Liver (tissue), 8 donors: ENCODE measurements at regions not wholly inside any gene's neighbourhood (a gene's known extent, or its start where the extent isn't known, plus 50 kb on each side); places are given as distances from the start of the nearest gene placed in this dataset.

Source experiments
- DNase-seq: peaks from one replicate; pipeline ENCODE4 v3.0.0-alpha.2; 2017; ENCODE audit warnings: low spot score
- H3K27ac ChIP-seq, 2 donors: one replicate each; pipeline ENCODE4 v1.7.0; 2013; ENCODE audit warnings: inconsistent platforms in 2 of 2, low read length in 2 of 2, control low read depth in 1 of 2, low read depth in 1 of 2, mild to moderate bottlenecking in 1 of 2
- H3K27me3 ChIP-seq, 4 donors: one replicate each; pipeline versions ENCODE4 v1.6.1 to v1.7.0; 2013; ENCODE audit warnings: low read length in 3 of 4, inconsistent platforms in 1 of 4, mild to moderate bottlenecking in 1 of 4, moderate library complexity in 1 of 4; ENCODE audit not compliant: control insufficient read depth in 4 of 4, insufficient read depth in 4 of 4
- H3K36me3 ChIP-seq, 4 donors: one replicate each; pipeline versions ENCODE4 v1.6.1 to v1.7.0; 2013; ENCODE audit warnings: low read length in 3 of 4, mild to moderate bottlenecking in 3 of 4, low read depth in 1 of 4, moderate library complexity in 1 of 4; ENCODE audit not compliant: control insufficient read depth in 4 of 4, insufficient read depth in 3 of 4
- H3K4me1 ChIP-seq, 4 donors: one replicate each; pipeline versions ENCODE4 v1.6.1 to v1.7.0; 2013; ENCODE audit warnings: low read length in 3 of 4, mild to moderate bottlenecking in 3 of 4, moderate library complexity in 1 of 4; ENCODE audit not compliant: control insufficient read depth in 4 of 4, insufficient read depth in 4 of 4
- H3K4me3 ChIP-seq, 3 donors: one replicate each; pipeline versions ENCODE4 v1.6.1 to v1.7.0; 2013; ENCODE audit warnings: low read length in 3 of 3, control low read depth in 1 of 3, low read depth in 1 of 3, mild to moderate bottlenecking in 1 of 3
- H3K9ac ChIP-seq, 2 donors: one replicate each; pipeline ENCODE4 v1.7.0; 2013; ENCODE audit warnings: low read length in 2 of 2, mild to moderate bottlenecking in 2 of 2, moderate library complexity in 2 of 2, control low read depth in 1 of 2, low read depth in 1 of 2
- H3K9me3 ChIP-seq, 4 donors: one replicate each; pipeline versions ENCODE4 v1.6.1 to v1.7.0; 2013; ENCODE audit warnings: low read length in 3 of 4; ENCODE audit not compliant: control insufficient read depth in 4 of 4
- CTCF ChIP-seq: fragments of 150-350 bp; IDR thresholded peaks from 2 replicates; pipeline ENCODE4 v1.5.1; 2017; ENCODE audit warnings: improper control_type of control experiment, low read depth, low read length; ENCODE audit not compliant: missing input control
- FOXA1 ChIP-seq: IDR thresholded peaks from 2 replicates; pipeline ENCODE4 v1.6.1; 2016; ENCODE audit warnings: antibody characterized with exemption
- FOXA2 ChIP-seq: IDR thresholded peaks from 2 replicates; pipeline ENCODE4 v1.6.1; 2016; ENCODE audit warnings: antibody characterized with exemption
- GABPA ChIP-seq, 2 donors: IDR thresholded peaks in 1 of 2; conservative IDR thresholded peaks in 1 of 2; 2 replicates each; pipeline ENCODE4 v1.6.1; 2016; ENCODE audit warnings: antibody characterized with exemption in 2 of 2, mild to moderate bottlenecking in 1 of 2, moderate library complexity in 1 of 2
- HNF4A ChIP-seq, 2 donors: conservative IDR thresholded peaks; 2 replicates each; pipeline ENCODE4 v1.6.1; 2016; ENCODE audit warnings: antibody characterized with exemption in 2 of 2, mild to moderate bottlenecking in 2 of 2
- JUND ChIP-seq, 2 donors: IDR thresholded peaks; 2 replicates each; pipeline ENCODE4 v1.6.1; 2016; ENCODE audit warnings: antibody characterized with exemption in 2 of 2
- MAX ChIP-seq: IDR thresholded peaks from 2 replicates; pipeline ENCODE4 v1.6.1; 2016; ENCODE audit warnings: antibody characterized with exemption
- RAD21 ChIP-seq, 2 donors: IDR thresholded peaks; 2 replicates each; pipeline ENCODE4 v1.6.1; 2016; ENCODE audit warnings: antibody characterized with exemption in 2 of 2, mild to moderate bottlenecking in 2 of 2
- REST ChIP-seq: IDR thresholded peaks from 2 replicates; pipeline ENCODE4 v1.6.1; 2016; ENCODE audit warnings: antibody characterized with exemption, mild to moderate bottlenecking
- RXRA ChIP-seq, 2 donors: IDR thresholded peaks; 2 replicates each; pipeline ENCODE4 v1.6.1; 2017 to 2018; ENCODE audit warnings: antibody characterized with exemption in 2 of 2, mild to moderate bottlenecking in 1 of 2
- SP1 ChIP-seq: IDR thresholded peaks from 2 replicates; pipeline ENCODE4 v1.6.1; 2018; ENCODE audit warnings: antibody characterized with exemption, mild to moderate bottlenecking
- TAF1 ChIP-seq: conservative IDR thresholded peaks from 2 replicates; pipeline ENCODE4 v1.6.1; 2016; ENCODE audit warnings: antibody characterized with exemption, mild to moderate bottlenecking
- YY1 ChIP-seq: IDR thresholded peaks from 2 replicates; pipeline ENCODE4 v1.6.1; 2016; ENCODE audit warnings: antibody characterized with exemption, mild to moderate bottlenecking
- ZBTB33 ChIP-seq: IDR thresholded peaks from 2 replicates; pipeline ENCODE4 v1.6.1; 2016; ENCODE audit warnings: antibody characterized with exemption
- WGBS: extraction: QIAGEN DNeasy Blood & Tissue Kit; methylation state at CpG from one replicate; pipeline ENCODE4 v1.1.7; 2013; 5-methylcytosine and 5-hydroxymethylcytosine counted together
- donor health status: healthy.
- donor health status: healthy.
- donor health status: healthy.
- donor health status: healthy.
- donor health status: healthy.

GRCh38 chr6:98583506-98583905 is 250.9 kb upstream of the POU3F2 start:
- WGBS = 87% methylated on average over 1 of the region's 1 CpG
- no peak overlapping the region for H3K9ac ChIP-seq
- H3K27me3 ChIP-seq = peaks cover 0 to 3% (median 0%) of the 10 kb centered on the region in 4 donors
- no peak overlapping the region for H3K27ac ChIP-seq
- H3K36me3 ChIP-seq = no peaks in the 10 kb centered on the region
- no peaks in the 10 kb centered on the region for H3K4me1 ChIP-seq
- DNase-seq = no peak
- TF ChIP-seq ZBTB33 (no peak), YY1 (no peak), SP1 (no peak), MAX (no peak), TAF1 (no peak), CTCF (no peak), JUND (IDR thresholded peaks at IDR 0.05) (no peak)
- no peaks in the 10 kb centered on the region for H3K9me3 ChIP-seq
- H3K4me3 ChIP-seq = no peak overlapping the region

GRCh38 chr6:98586163-98586562 is 248.2 kb upstream of the POU3F2 start:
- TF ChIP-seq FOXA2 (no peak), RXRA (IDR thresholded peaks at IDR 0.05) (no peak), RAD21 (IDR thresholded peaks at IDR 0.05) (no peak), CTCF (no peak), HNF4A (conservative IDR thresholded peaks at IDR 0.05) (no peak), MAX (no peak), TAF1 (no peak), JUND (IDR thresholded peaks at IDR 0.05) (no peak), REST (no peak), YY1 (no peak), FOXA1 (no peak), GABPA (IDR thresholded peaks at IDR 0.05 in 1 of 2, conservative IDR thresholded peaks at IDR 0.05 in 1 of 2) (no peak)
- Histone ChIP-seq H3K27ac (no peak overlapping the region), H3K4me3 (no peak overlapping the region), H3K9me3 (no peaks in the 10 kb centered on the region), H3K4me1 (no peaks in the 10 kb centered on the region), H3K27me3 (peaks cover 0 to 3% (median 0%) of the 10 kb centered on the region in 4 donors), H3K9ac (no peak overlapping the region), H3K36me3 (no peaks in the 10 kb centered on the region)
- 44% methylated on average over 1 of the region's 1 CpG for WGBS
- DNase-seq = no peak
